Natural killer cell (primary cell): ENCODE measurements at regions not wholly inside any gene's neighbourhood (a gene's known extent, or its start where the extent isn't known, plus 50 kb on each side); places are given as distances from the start of the nearest gene placed in this dataset.

ENCODE experiments used
- ATAC-seq, 3 donors: fragments of 150-1000 bp in 2 of 3; fragments of 200-7000 bp in 1 of 3; cut with Tn5 transposase; 1 replicate in 1 of 3; 2 replicates in 2 of 3; pipeline ENCODE4 v1.10.0; 2021; ENCODE audit warnings: mild to moderate bottlenecking in 2 of 3, moderate library complexity in 2 of 3
- DNase-seq, 2 donors: peaks; one replicate each; pipeline versions ENCODE4 v3.0.0 to v3.0.0-alpha.2; 2013 to 2021; ENCODE audit warnings: mixed read lengths in 1 of 2
- H3K27ac ChIP-seq: one replicate; pipeline ENCODE4 v1.5.1; 2013; ENCODE audit warnings: mild to moderate bottlenecking, low read length
- H3K27me3 ChIP-seq: one replicate; pipeline ENCODE4 v1.6.1; 2013; ENCODE audit warnings: low read length; ENCODE audit not compliant: control insufficient read depth, insufficient read depth
- H3K36me3 ChIP-seq: one replicate; pipeline ENCODE4 v1.6.1; 2013; ENCODE audit warnings: low read length; ENCODE audit not compliant: control insufficient read depth, insufficient read depth
- H3K4me1 ChIP-seq: one replicate; pipeline ENCODE4 v1.6.1; 2013; ENCODE audit warnings: low read length; ENCODE audit not compliant: control insufficient read depth, insufficient read depth
- H3K4me3 ChIP-seq: one replicate; pipeline ENCODE4 v1.5.1; 2013; ENCODE audit warnings: low read length
- H3K9me3 ChIP-seq: one replicate; pipeline ENCODE4 v1.6.1; 2013; ENCODE audit warnings: low read length; ENCODE audit not compliant: control insufficient read depth, insufficient read depth
- H3K27ac Mint-ChIP-seq, 2 donors: one replicate each; pipeline ENCODE4 v1.8.0; 2022; ENCODE audit warnings: mild to moderate bottlenecking in 2 of 2, mixed read lengths in 2 of 2, moderate library complexity in 1 of 2
- H3K27me3 Mint-ChIP-seq, 2 donors: one replicate each; pipeline ENCODE4 v1.8.0; 2022; ENCODE audit warnings: low read depth in 2 of 2, mixed read lengths in 2 of 2
- H3K36me3 Mint-ChIP-seq: one replicate; pipeline ENCODE4 v1.8.0; 2022; ENCODE audit warnings: mixed read lengths
- H3K4me1 Mint-ChIP-seq, 2 donors: one replicate each; pipeline ENCODE4 v1.8.0; 2022; ENCODE audit warnings: mixed read lengths in 2 of 2
- H3K4me3 Mint-ChIP-seq: one replicate; pipeline ENCODE4 v1.8.0; 2022; ENCODE audit warnings: mild to moderate bottlenecking, moderate library complexity, mixed read lengths
- H3K9me3 Mint-ChIP-seq, 2 donors: one replicate each; pipeline ENCODE4 v1.8.0; 2022; ENCODE audit warnings: mixed read lengths in 2 of 2
- WGBS: methylation state at CpG from one replicate; pipeline ENCODE4 v1.1.7; 2013; ENCODE audit warnings: missing lambda C conversion rate; ENCODE audit not compliant: insufficient coverage; 5-methylcytosine and 5-hydroxymethylcytosine counted together
- intact Hi-C: fragments of 100-400 bp; cut with micrococcal nuclease; formaldehyde crosslinking; loops from one replicate; pipeline ENCODE4 v1.14.2; 2022
- TF ChIP-seq, protein P1 (sequence below): fragments of 200-600 bp; IDR thresholded peaks from one replicate; pipeline ENCODE4 v1.8.0; 2022; ENCODE audit warnings: antibody characterized with exemption

DNA sequence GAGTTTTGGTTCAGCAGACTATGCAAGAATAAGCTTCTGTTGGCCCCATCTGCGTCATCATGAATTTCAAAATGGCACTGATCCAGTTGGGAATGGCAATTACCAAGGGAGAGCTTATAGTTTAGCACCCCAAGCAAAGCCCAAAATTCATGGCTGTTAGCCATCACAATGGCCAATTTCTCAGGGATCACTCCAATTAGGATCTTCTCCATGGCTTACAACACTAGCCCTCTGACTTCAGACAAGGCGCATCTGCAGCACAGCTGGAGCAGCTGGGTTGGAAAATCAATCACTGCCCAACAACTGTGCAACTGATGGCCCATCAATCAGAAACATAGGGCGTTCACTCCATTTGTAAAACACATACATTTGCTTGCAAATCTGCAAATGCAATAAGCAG lies 273.6 kb downstream of the SRBD1 start:
- no peaks in the 10 kb centered on the region for H3K36me3 Mint-ChIP-seq
- no peak for ATAC-seq
- Histone ChIP-seq H3K36me3 (no peaks in the 10 kb centered on the region), H3K4me3 (no peak overlapping the region), H3K9me3 (no peaks in the 10 kb centered on the region), H3K27me3 (no peaks in the 10 kb centered on the region), H3K4me1 (no peaks in the 10 kb centered on the region), H3K27ac (no peak overlapping the region)
- H3K9me3 Mint-ChIP-seq: no peaks in the 10 kb centered on the region
- H3K27me3 Mint-ChIP-seq: peaks cover 2 to 17% of the 10 kb centered on the region in 2 donors
- no peaks in the 10 kb centered on the region for H3K4me1 Mint-ChIP-seq
- DNase-seq: no peak
- WGBS: 87% methylated on average over 3 of the region's 3 CpGs
- TF ChIP-seq, protein P1, sequence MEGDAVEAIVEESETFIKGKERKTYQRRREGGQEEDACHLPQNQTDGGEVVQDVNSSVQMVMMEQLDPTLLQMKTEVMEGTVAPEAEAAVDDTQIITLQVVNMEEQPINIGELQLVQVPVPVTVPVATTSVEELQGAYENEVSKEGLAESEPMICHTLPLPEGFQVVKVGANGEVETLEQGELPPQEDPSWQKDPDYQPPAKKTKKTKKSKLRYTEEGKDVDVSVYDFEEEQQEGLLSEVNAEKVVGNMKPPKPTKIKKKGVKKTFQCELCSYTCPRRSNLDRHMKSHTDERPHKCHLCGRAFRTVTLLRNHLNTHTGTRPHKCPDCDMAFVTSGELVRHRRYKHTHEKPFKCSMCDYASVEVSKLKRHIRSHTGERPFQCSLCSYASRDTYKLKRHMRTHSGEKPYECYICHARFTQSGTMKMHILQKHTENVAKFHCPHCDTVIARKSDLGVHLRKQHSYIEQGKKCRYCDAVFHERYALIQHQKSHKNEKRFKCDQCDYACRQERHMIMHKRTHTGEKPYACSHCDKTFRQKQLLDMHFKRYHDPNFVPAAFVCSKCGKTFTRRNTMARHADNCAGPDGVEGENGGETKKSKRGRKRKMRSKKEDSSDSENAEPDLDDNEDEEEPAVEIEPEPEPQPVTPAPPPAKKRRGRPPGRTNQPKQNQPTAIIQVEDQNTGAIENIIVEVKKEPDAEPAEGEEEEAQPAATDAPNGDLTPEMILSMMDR: no peak
- no peak overlapping the region for H3K27ac Mint-ChIP-seq
- H3K4me3 Mint-ChIP-seq: no peak overlapping the region
- intact Hi-C loops: no loop called here

GRCh38 chr2:45334205-45334604 lies 276.9 kb downstream of the SRBD1 start:
- Histone ChIP-seq H3K36me3 (no peaks in the 10 kb centered on the region), H3K4me3 (no peak overlapping the region), H3K27ac (no peak overlapping the region), H3K9me3 (no peaks in the 10 kb centered on the region), H3K27me3 (no peaks in the 10 kb centered on the region), H3K4me1 (no peaks in the 10 kb centered on the region)
- H3K27ac Mint-ChIP-seq: no peak overlapping the region
- H3K4me1 Mint-ChIP-seq: no peaks in the 10 kb centered on the region
- H3K4me3 Mint-ChIP-seq: no peak overlapping the region
- intact Hi-C loops: no loop called here
- no peak for ATAC-seq
- H3K36me3 Mint-ChIP-seq: no peaks in the 10 kb centered on the region
- TF ChIP-seq, protein P1: no peak
- no peaks in the 10 kb centered on the region for H3K9me3 Mint-ChIP-seq
- 90% methylated on average over 17 of the region's 17 CpGs for WGBS
- no peak for DNase-seq
- H3K27me3 Mint-ChIP-seq: no peaks in the 10 kb centered on the region

DNA sequence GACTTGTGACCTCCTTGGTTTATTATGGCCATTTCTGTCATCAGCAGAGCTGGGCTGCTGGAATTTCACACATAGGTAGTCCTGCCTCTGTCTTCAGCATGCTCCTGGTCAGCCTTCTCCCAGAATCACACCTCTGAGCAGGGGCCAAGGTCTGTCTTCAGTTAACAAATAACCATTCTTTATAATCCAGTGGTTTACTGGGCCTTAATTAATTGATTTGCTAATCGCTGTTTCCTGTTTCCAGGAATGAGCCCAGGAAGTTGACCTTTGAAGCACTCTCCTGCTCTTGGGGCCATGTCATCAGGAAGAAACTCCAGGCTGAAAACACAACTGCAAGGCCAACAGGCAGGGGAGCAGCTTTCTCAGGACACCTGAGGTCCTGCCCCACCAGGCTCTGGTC lies 278.5 kb downstream of the SRBD1 start:
- Histone ChIP-seq H3K27ac (no peak overlapping the region), H3K4me3 (no peak overlapping the region), H3K9me3 (no peaks in the 10 kb centered on the region), H3K27me3 (no peaks in the 10 kb centered on the region), H3K36me3 (no peaks in the 10 kb centered on the region), H3K4me1 (no peaks in the 10 kb centered on the region)
- Mint-ChIP-seq H3K9me3 (no peaks in the 10 kb centered on the region), H3K4me3 (no peak overlapping the region), H3K27me3 (peaks cover 0 to under 1% of the 10 kb centered on the region in 2 donors), H3K4me1 (no peaks in the 10 kb centered on the region), H3K36me3 (no peaks in the 10 kb centered on the region), H3K27ac (no peak overlapping the region)
- 89% methylated on average over 1 of the region's 1 CpG for WGBS
- TF ChIP-seq, protein P1: no peak
- ATAC-seq: no peak
- no peak for DNase-seq
- intact Hi-C loops: no loop called here

DNA sequence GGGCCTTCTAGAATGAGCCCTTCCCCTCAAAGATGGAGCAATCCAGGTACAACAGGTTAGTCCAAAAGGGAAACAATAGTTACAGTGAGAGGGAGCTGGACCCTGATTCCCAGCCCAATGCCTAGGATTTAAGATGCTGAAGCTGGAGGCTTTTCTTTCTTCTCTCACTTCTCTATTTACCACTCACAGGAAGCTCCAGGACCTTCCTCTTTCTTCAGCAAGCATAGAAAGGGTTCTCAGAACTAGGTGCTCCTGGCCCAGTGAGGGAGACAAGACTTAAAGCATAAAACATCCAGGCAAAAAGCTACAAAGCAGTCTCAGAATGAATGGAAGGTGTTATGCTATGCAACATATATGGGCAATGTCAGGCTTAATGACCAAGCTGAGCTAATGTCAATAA lies 279.0 kb downstream of the SRBD1 start:
- H3K9me3 Mint-ChIP-seq: no peaks in the 10 kb centered on the region
- ATAC-seq (no peak), DNase-seq (no peak)
- Histone ChIP-seq H3K27me3 (no peaks in the 10 kb centered on the region), H3K9me3 (no peaks in the 10 kb centered on the region), H3K4me3 (no peak overlapping the region), H3K36me3 (no peaks in the 10 kb centered on the region), H3K4me1 (no peaks in the 10 kb centered on the region), H3K27ac (no peak overlapping the region)
- TF ChIP-seq, protein P1: no peak
- peaks cover 0 to 4% of the 10 kb centered on the region in 2 donors for H3K27me3 Mint-ChIP-seq
- H3K4me1 Mint-ChIP-seq: no peaks in the 10 kb centered on the region
- intact Hi-C loops: no loop called here
- H3K36me3 Mint-ChIP-seq: no peaks in the 10 kb centered on the region
- H3K4me3 Mint-ChIP-seq: no peak overlapping the region
- no peak overlapping the region for H3K27ac Mint-ChIP-seq
